ENCODE measurements at regions not wholly inside any gene's neighbourhood (a gene's known extent, or its start where the extent isn't known, plus 50 kb on each side); places are given as distances from the start of the nearest gene placed in this dataset.

GRCh38 chr6:139852488-139853140 is 478.2 kb upstream of the CITED2 start:
- FAIRE-seq (no peak), DNase-seq (ENCODE audit: low spot score in 2 of 2) (no peak)

GRCh38 chr6:139852067-139852466 is 477.6 kb upstream of the CITED2 start:
- FAIRE-seq (no peak), DNase-seq (ENCODE audit: low spot score in 2 of 2) (no peak)

DNA sequence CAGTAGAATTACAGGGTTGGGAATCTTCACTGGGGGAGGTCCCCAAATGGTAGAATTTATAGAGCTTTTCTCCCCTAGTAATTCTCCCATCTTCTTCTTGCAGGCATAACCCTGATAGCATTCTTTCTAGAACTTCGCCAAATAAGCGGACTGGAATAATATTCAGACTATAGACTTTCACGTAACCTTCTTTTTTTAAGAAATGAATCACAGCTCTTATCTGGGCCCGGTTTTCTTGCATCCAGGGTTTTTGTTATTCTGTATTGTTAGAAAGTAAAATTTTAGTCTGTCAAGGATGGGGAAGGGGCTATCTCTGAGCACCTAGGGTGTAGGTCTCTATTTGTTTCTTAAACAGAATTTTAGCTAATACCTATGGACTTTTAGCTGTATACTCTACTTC is 476.8 kb upstream of the CITED2 start:
- no peak for DNase-seq (ENCODE audit: low spot score in 2 of 2)

GRCh38 chr6:139850512-139850911 is 476.1 kb upstream of the CITED2 start:
- FAIRE-seq (no peak), DNase-seq (ENCODE audit: low spot score in 2 of 2) (no peak)

More for the DNA sequence above, 476.8 kb upstream of the CITED2 start:
- FAIRE-seq, result no peak

DNA sequence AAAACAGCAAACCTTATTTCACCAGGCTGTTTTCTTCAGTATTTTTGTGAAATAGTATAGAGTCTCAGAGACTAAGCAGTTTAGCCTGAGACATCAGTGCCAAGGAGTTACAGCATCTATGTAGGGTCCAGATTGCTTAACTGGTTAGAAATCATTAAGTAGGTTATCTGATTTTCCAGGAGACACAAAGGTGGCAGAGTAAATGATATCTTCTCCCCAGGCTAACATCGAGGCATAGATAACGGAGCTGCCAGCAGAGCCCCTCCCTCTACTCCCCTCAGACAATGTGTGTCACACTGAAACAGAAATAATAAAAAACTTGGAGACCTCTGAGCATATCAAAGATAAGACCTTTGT is 473.0 kb upstream of the CITED2 start:
- FAIRE-seq (no peak), DNase-seq (ENCODE audit: low spot score in 2 of 2) (no peak)

GRCh38 chr6:139846538-139847456 is 472.3 kb upstream of the CITED2 start:
- FAIRE-seq, result no peak
- DNase-seq (ENCODE audit: low spot score in 2 of 2), result no peak

GRCh38 chr6:139844907-139845306 is 470.5 kb upstream of the CITED2 start:
- DNase-seq (ENCODE audit: low spot score in 2 of 2) (no peak), FAIRE-seq (no peak)

GRCh38 chr6:139841794-139842215 is 467.4 kb upstream of the CITED2 start:
- FAIRE-seq (no peak), DNase-seq (ENCODE audit: low spot score in 2 of 2) (no peak)

- FAIRE-seq (no peak), DNase-seq (ENCODE audit: low spot score in 2 of 2) (no peak)
These were observed 465.2 kb upstream of the CITED2 start for GRCh38 chr6:139839506-139840156.

- FAIRE-seq (no peak), DNase-seq (ENCODE audit: low spot score in 2 of 2) (no peak)
These were observed 459.8 kb upstream of the CITED2 start for GRCh38 chr6:139834232-139834631.

GRCh38 chr6:139833592-139833991 is 459.1 kb upstream of the CITED2 start:
- DNase-seq (ENCODE audit: low spot score in 2 of 2) (no peak), FAIRE-seq (no peak)

DNA sequence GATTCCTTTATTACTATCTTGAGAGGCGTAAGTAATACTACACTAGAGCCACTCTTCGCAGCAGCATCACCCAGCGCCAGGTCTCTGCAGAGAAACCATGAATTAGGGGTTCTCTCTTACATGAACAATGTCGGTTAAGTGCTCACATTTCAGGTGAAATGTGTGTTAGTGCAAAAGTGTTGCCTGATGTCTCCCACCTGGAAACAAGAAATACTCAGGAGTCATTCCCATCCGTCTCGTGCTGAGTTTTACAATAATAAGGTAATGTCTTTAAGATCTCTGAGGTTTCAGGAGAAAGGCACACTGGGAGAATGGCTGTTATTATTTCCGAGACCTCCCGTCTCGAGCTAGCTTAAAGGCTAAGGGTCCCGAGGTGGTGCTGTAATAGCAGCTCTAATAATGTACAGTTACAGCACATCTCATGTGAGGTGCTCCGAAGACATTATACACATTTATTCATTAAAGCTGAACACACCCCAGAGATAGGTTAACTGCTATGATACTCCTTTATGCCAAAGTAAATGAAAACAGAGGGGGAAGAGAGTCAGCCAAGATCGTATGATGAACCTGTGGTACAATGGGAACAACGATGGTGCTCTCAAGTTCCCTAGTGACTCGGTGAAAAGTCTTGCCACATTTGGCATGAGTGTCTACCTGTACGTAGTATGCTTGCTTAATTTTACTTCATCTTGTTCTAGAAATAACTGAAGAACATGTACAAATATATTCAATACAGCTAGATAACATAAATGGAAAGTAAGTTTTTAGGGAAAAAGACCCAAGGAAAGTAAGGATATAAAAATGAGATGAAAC is 458.3 kb upstream of the CITED2 start:
- FAIRE-seq (no peak), DNase-seq (ENCODE audit: low spot score in 2 of 2) (no peak)

DNA sequence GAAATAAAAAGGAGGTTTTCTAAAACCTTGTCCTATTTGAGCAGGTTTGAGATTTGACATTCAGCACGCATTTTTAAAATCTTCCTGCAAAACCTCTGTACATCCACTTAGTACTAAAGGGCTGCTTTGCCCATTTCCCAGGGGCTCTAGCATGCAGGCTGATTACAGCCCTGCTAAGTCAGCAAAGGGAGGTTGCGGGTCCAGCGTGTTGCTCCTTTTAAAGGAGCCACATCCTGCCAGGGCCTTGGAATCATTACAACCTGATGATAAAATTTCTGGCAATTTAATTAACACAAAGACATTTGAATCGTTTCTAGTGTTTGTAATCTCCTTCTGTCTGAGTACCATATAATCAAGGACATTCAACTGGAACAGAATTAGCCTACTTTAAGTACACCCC is 455.1 kb upstream of the CITED2 start:
- no peak for DNase-seq (ENCODE audit: low spot score in 2 of 2)
- no peak for FAIRE-seq

DNA sequence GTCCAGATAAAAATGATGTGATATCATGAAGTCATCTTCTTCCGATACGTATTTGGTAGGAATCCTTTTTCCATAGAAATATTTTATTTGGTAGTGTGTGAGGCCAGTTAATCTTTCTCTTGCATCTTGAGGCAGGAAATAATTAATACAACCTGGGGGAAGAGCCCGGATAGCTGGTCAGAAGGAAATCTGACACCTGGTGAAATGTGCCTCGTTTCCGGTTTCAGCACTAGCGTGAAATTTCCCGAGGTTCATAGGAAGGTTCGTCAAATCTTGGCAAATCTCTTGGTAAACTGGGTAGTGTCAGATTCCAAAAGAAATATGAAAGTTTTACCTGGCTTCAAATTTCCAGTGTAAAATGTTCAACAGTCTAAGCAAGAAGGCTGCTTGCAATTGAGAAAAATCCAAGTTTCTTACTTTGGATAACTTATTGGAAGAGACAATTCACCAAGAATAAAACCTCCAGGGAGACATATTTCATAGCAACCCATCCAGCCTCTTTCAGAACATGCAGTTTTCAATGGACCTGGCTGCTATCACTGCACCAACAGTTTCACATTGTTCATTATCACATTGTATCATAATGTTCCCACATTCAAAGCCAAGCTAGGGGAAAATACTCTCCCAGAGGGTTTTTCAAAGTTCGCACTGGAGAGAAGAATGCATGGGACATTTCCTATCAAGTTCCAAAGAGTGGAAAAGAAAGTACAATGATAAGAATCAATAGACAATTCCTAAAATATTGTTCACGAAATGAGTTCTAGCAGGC is 454.5 kb upstream of the CITED2 start:
- DNase-seq (ENCODE audit: low spot score in 2 of 2) (no peak), FAIRE-seq (no peak)

DNA sequence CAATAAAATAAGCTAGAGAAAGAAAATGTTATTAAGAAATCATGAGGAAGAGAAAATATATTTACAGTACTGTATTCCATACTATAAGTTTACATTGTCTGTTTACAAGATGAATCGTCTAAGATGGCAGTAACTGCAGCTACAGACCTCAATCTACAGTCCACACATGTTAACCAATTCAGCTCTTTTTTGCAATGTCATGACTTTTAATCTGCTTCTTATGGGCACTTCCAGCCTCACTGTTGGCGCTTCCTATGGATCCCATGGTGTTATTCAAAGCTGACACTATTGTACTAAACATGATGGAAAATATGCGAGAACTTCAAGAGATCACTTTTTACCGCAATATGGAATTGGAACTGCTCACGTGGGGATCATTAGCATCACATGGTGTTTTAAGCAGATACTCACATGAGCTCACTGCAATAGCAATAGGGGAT is 451.5 kb upstream of the CITED2 start:
- FAIRE-seq, result no peak
- no peak for DNase-seq (ENCODE audit: low spot score in 2 of 2)

DNA sequence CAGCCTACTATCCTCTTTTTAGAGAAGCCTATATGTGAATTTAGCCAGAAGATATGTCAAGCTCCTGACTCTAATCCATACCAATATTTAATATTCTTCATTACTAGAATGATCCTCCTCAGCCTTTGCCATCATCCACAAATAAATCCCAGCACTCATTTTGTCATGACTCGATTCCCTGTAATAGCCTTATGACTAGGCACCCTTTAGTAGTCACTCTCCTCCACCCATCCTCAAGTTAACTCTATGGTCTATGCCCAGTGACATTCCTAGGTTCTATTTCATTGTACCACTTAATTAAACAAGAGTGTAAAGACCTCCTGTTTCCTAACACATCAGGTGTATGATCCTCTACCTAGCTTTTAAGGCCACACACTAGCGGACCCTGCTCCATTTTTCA is 450.4 kb upstream of the CITED2 start:
- no peak for DNase-seq (ENCODE audit: low spot score in 2 of 2)
- FAIRE-seq, result no peak

- FAIRE-seq (no peak), DNase-seq (ENCODE audit: low spot score in 2 of 2) (no peak)
These were observed 449.3 kb upstream of the CITED2 start for GRCh38 chr6:139823808-139824126.

DNA sequence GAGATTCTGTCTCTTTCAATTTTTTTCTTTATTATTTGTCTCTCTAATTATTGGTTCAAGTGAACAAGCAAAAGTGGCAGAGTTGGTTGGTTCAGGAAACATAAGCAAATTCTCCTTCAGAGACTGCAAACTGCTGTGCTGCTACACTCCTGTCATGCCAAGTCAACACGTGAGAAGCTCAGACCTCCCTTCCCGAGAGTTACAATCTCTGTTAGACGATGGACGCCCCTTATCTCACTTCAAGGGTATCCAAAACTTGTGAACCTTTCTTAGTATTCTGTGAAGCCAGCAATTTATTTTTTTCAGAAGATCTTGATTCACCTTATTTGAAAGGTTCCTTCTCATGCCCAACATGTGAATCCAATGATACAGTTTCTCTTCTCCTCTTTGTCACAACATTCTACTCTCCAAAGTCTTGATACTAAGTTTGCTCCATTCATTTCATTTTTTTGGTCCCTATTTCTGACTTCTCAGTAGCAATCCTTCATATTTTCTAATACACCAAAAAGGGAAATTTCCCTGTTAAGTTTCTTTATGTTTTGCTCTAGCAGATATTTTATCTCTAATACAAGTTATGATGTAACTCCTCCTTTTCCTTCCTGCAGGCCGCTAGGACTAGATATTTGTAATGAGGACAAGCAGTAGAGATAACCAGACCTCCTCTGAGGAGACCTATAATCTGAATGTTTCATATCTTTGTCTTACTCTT is 448.8 kb upstream of the CITED2 start:
- no peak for DNase-seq (ENCODE audit: low spot score in 2 of 2)
- no peak for FAIRE-seq

- FAIRE-seq (no peak), DNase-seq (ENCODE audit: low spot score in 2 of 2) (no peak)
These were observed 447.3 kb upstream of the CITED2 start for GRCh38 chr6:139821676-139822223.

Measured in frontal cortex (tissue), 3 donors.